ENCODE measurements at regions not wholly inside any gene's neighbourhood (a gene's known extent, or its start where the extent isn't known, plus 50 kb on each side); places are given as distances from the start of the nearest gene placed in this dataset.

- no peak for TF ChIP-seq CUX1 (IDR thresholded peaks at IDR 0.05; ENCODE audit: insufficient replicate concordance, low read depth, low read length)
- no peak for TF ChIP-seq ZNF622 (IDR thresholded peaks at IDR 0.05)
- TF ChIP-seq CHD1 (IDR thresholded peaks at IDR 0.05; ENCODE audit: low read depth, low read length) = no peak
- TF ChIP-seq MYC (IDR thresholded peaks at IDR 0.05; ENCODE audit: insufficient read depth, insufficient read length, insufficient replicate concordance, low read length, severe bottlenecking) = no peak
- no peak for TF ChIP-seq NRF1 (conservative IDR thresholded peaks at IDR 0.05; ENCODE audit: low read depth, low read length)
- no peak for TF ChIP-seq BMI1 (IDR thresholded peaks at IDR 0.05; ENCODE audit: borderline replicate concordance)
- peak; percentile 92 for TF ChIP-seq IKZF1 (conservative IDR thresholded peaks at IDR 0.05)
- peak; percentile 73 for TF ChIP-seq JUNB (IDR thresholded peaks at IDR 0.05)
- TF ChIP-seq E2F8 (IDR thresholded peaks at IDR 0.05; ENCODE audit: low read depth, partially characterized antibody) = no peak
- TF ChIP-seq ZNF687 (IDR thresholded peaks at IDR 0.05) = no peak
- TF ChIP-seq RB1 (IDR thresholded peaks at IDR 0.05; ENCODE audit: borderline replicate concordance) = no peak
- no peak for TF ChIP-seq ZZZ3 (IDR thresholded peaks at IDR 0.05; ENCODE audit: control insufficient read depth, insufficient read length, low read depth)
- no peak for TF ChIP-seq NFYA (IDR thresholded peaks at IDR 0.05; ENCODE audit: borderline replicate concordance, low read depth, low read length)
- TF ChIP-seq POLR2A (IDR thresholded peaks at IDR 0.05; ENCODE audit: low read depth, low read length) = no peak
- TF ChIP-seq ELK1 (IDR thresholded peaks at IDR 0.05; ENCODE audit: low read depth, low read length) = no peak
- no peak for TF ChIP-seq ZNF207 (IDR thresholded peaks at IDR 0.05; ENCODE audit: borderline replicate concordance)
- TF ChIP-seq RELA (IDR thresholded peaks at IDR 0.05; ENCODE audit: borderline replicate concordance, partially characterized antibody) = no peak
- TF ChIP-seq PAX5 (IDR thresholded peaks at IDR 0.05; ENCODE audit: borderline replicate concordance, low read depth, low read length) = no peak
- TF ChIP-seq GABPA (IDR thresholded peaks at IDR 0.05; ENCODE audit: low read depth) = no peak
These were observed 65.2 kb upstream of the LMO1 start (continued) for GRCh38 chr11:8328848-8329330.
